DMS153 treated with DMSO at 0.1 percent for 48 hours (cell line): ENCODE measurements at regions not wholly inside any gene's neighbourhood (a gene's known extent, or its start where the extent isn't known, plus 50 kb on each side); places are given as distances from the start of the nearest gene placed in this dataset.
"Not testable (repeated sequence)": the region's sequence is repeated elsewhere in the genome, so short reads cannot be mapped to it uniquely, and the experiment has no call there.

Source experiments
- DNase-seq: peaks from one replicate; lab custom pipeline; 2025; ENCODE audit not compliant: unreplicated experiment; lab: John Stamatoyannopoulos, UW

GRCh38 chr6:11386726-11387125 lies 150.8 kb upstream of the TMEM170B start:
- no peak for DNase-seq

DNA sequence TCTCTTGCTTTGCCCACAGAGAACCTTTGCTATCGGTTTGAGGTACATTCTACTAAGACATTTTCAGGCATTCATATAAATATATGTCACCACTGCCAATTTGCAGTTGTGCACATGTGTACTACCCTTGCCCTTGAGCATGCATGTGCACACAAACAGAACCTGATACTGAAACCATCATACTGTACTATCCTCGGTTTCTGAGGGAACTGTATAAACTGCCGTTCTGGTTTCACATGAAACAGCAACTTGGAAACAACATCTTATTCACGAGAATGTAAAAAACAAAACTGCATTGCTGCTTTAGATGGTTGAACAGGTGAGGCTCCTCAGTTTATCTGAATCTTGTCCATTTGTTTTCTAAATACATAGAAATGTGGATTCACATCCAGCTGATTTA lies 151.2 kb upstream of the TMEM170B start:
- no peak for DNase-seq

DNA sequence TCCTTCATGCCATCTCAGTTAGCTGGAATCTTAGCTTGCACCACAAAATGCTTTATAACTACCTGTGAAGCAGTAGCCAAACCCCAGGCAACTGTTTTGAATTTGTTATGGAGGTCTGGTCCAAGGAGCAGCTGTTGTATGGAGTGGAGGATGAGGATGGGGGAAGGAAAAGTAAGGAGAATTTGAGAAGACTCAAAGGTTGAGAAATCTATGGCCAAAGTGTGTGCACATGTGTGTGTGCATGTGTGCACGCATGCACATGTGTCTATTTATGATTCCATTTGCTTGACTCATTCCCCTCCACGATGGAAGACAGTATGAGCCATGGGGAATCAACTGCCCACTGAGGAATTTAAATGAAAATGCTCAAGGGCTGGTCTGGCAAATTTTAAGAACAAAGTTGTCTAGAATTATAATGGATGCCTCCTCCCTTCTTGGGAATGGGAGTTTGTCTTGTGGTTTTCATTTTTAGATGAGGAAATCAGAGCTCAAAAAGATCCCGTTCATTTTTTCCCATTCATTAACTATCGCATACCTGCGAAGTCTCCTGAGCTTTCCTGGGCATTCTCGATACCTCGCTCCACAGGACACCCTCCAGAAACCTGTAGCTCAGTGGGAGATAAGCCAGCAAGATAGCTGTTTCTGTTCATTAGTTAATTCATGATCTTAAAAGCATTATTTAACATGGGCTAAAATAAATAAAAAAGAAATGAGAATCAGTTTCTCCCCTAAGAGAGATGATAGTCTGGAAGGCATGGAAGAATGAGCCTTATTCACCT lies 152.3 kb upstream of the NEDD9 start:
- DNase-seq: no peak

DNA sequence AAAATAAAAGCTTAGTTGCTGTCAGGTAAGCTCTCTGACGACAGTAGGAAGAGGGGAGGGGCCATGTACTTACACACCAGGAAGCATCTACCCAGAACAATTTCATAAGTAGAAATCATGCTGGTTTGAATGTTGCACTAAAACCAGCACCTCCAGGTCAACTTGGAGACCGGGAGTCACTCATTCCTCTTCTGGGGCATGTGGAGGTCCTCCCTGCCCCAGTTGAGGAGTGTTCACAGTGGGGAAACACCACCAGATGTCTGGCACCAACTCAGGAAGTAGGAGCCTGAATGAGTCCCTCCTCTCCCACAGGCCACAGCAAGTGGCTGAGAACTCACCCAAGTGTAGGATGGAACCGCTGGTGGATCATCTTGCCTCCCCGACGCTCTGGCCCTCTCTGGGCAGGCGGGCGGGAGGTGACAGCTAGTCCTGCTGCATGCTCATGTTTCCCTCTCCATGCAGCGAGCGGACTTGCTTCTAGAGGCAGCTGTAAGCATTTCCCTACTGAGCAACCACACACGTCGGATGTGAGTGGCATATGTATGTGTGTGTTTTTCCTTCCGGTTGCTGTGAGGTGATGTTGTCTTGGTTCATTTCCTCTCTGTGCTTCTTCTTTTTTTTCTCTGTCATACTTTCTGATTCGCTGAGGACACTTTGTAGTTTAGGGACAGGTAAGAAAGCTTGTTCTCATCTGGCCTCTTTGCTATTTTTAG lies 149.5 kb upstream of the NEDD9 start:
- DNase-seq: no peak

DNA sequence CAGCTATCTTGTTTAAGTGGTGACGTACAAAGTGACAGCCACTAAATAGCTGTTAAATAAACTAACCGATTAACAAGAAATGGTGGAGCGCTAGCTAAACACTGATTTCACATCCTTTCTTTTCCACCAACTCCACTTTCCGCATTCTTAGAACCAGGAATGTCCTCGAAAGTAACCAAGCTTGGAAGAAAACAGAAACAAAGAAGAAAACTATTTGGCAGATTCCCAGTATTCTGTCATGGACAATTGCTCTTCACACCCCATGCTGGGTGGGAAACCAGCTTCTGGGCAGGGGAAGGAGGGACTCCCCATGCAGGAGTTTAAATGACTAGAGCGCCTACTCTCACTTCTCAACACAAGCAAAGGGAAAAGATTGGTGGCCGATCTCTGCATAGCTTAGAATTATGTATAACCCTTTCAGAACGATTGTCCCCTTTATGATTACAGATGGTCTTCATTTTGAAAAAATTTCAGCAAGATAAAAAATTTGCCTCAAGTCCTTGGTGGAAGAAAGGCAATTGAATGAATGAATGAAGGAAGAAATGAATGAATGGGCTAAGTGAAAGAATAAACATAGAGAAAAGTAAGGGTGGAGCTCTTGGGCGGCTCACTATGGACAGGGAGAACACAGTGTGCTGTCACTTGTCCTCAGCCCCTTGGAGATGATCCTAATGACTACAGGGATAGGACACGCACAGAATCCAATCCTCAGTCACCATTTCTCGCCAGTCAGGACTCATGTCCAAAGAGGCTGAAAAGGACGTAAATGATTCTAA lies 148.7 kb upstream of the NEDD9 start:
- no peak for DNase-seq

DNA sequence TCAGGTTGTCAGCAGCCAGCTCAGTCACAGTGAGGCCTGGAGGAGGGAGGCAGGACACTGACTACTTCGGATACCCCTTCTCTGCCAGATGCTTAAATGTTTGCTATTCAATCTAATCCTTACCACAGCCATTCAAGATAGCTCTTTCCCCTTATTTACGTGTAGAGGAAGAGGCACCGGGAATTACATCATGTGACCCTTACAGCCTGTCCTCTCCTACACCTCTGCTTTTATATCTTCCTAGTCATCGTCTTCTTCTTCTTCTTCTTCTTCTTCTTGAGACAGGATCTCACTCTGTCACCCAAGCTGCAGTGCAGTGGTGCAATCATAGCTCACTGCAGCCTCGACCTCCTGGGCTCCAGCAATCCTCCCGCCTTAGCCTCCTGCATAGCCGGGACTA lies 148.1 kb upstream of the NEDD9 start:
- no peak for DNase-seq

DNA sequence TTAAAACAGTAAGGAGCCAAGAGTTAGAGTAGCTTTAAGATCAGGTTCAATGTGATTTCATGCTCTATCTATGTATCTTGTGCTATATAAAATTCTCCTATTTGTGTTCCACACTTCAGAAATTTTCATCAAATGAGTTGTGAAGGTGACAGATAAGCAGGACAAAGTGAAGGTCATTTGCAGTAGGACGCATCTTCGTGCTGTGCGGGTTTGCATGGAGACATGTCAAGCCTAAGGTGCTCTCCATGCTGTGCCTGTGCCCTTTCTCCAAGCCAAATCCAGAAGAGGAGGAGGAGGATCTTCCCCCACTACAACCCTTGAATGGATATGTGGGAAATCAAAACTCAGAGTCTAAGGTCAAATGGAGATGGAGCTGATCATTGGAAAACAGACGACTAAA lies 147.3 kb upstream of the NEDD9 start:
- DNase-seq: no peak

GRCh38 chr6:11378639-11379038 lies 146.2 kb upstream of the NEDD9 start:
- no peak for DNase-seq

GRCh38 chr6:11374036-11375010 lies 141.9 kb upstream of the NEDD9 start:
- no peak for DNase-seq

DNA sequence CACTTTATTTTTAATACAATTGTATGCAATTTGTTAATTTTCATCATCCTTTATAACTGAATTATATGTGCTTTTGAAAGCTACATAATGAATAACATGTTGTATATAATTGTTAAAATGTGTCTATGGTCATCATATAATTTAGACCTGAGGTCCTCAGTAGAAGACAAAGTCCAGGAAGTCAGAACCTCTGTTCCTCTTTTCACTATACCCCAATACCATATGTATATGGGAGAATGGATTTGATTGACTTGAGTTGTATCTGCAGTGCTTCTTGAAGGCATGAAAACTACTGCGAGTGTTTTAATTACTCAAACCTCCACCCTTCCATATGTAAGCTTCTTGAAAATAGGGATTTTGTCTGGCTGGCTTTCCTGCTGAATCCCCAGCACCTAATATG lies 140.7 kb upstream of the NEDD9 start:
- DNase-seq: no peak

DNA sequence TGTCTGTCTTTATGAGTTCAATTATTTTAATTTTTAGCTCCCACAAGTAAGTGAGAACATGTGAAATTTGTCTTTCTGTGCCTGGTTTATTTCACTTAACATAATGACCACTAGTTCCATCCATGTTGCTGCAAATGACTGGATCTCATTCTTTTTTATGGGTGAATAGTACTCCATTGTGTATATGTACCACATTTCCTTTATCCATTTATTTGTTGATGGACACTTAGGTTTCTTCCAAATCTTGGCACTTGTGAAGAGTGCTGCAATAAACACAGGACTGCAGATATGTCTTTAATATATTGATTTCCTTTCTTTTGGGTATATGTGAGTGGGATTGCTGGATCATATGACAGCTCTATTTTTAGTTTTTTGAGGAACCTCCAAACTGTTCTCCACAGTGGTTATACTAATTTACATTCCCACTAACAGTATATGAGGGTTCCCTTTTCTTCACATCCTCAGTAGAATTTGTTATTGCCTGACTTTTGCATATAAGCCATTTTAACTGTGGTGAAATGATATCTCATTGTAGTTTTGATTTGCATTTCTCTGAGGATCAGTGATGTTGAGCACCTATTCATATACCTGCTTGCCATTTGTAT lies 139.8 kb upstream of the NEDD9 start:
- not testable (repeated sequence) for DNase-seq

DNA sequence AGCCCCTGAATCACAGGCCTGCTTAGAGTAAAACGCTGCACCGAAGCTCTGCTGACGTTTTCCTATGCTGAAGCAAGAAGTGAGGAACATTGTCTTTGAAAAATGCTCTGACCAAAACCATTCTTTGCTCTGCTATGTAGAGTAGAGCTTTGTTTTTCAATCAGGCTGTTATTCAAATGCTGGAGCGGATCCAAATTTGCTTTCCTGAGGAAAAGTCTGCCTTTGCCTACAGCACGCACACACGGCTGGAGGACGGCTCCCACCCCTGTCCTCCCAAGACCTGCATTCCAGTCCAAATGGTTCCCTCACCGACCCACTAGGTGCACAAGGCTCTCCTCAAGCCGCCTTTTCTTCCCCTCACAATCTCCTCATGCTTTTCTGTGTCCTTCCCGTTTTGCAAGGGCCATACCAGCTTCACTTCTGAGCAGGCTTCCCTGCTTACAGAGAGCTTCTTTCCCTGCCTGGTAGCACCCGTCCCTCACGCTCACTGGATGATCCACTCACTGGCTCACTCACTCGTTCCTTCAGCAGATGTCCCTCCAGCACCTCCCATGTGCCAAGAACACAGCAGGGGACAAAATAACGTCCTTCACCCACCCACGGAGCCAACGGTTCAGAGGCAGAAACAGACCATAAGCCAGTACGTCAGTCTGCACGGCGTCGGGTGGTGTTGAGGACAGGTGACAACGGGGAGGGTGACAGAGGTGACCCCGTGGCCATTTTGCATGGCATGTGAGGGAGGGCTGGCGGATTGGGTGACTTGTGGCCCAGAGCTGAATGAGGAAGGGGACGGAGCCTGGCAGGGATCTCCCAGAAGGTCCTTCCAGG lies 137.9 kb upstream of the NEDD9 start:
- no peak for DNase-seq

DNA sequence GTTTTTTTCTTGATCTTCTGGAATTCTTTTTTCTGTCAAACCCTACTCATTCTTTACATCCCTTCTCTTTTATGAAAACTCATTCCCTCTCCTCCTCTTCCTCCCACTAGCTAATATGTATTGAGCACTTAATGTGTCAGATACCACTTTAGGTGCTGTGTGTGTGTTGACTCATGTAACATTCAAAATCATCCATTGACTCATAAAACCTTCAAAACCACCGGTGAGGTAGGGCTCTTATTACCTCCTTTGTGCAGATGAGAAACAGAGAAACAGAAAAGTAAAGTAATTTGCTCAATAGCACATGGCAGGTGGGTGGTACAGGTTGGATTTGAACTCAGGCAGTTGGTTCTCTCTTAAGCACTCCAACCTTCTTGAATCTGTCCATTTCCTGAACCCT lies 136.3 kb upstream of the NEDD9 start:
- DNase-seq: no peak

DNA sequence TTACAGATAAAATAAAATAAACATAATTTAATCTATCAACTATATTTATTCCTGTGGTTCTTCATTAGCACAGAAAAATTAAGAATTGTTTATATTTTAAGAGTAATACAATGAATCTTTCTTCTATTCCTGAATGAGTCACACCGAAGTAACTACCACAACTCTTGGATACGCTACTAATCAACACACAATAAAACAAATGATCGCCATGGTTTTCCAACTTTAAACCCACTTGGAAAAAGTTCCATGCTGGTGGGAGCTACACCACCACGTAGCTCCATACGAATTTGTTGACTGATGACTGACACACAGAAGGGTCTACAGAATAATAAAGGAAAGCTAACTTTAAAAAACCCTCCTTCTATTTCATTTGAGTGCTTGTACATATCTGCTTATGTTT lies 135.8 kb upstream of the NEDD9 start:
- no peak for DNase-seq

- no peak for DNase-seq
Observed at GRCh38 chr6:11367638-11368199, 135.3 kb upstream of the NEDD9 start.

DNA sequence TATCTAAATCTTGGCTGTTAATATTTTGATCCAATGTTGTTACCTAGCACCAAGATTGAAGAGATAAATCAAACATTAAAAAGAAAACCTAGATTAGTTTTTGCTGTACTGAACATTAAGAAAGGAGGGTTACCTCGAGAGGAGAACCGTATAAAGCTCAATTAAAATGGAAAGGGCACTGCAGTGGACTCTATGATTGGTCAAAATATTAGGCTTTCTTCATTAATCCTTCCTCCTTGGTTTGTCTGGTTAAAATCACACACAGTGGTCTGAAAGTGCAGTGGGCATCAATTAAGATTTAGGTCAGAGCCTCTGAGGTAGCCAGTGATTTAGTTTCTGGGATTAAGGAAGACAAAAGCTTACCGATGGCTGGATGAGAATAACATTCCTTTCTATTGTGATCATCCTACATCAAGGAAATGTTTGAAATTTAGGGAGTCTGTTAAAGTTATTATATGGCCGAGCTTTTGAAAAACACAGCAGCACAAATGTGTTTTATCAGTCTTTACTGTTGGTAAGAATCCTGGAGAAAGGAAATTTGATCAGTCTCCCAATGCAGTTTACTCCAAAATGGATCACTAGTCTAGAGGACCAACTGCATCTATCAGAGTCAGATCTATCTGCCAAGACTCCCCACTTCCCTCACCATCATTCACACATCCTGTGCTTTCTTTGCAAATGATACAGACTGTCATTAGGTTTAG lies 134.6 kb upstream of the NEDD9 start:
- DNase-seq: no peak

GRCh38 chr6:11366183-11366933 lies 133.9 kb upstream of the NEDD9 start:
- DNase-seq: no peak

GRCh38 chr6:11364971-11365397 lies 132.5 kb upstream of the NEDD9 start:
- no peak for DNase-seq
